ENCODE measurements at regions not wholly inside any gene's neighbourhood (a gene's known extent, or its start where the extent isn't known, plus 50 kb on each side); places are given as distances from the start of the nearest gene placed in this dataset.

DNA sequence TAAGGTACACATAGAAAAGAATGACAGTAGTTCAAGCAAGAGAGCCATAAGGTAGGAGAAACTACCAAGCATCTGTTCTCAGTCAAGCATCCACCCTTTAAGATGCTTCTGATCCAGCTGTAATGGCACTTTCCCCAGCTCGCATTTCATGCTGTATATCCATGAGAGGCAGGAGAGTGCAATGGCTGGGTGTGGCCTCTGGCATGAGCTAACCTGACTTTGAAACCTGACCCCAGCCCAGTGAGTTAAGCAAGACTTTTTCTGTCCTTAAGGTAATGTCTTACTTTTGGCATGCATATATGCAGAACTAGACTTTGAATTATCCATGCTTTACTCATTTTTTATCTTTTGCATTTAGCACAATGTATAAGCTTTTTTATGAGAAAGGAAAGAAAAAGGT is 79.8 kb upstream of the CNTN5 start:
- Histone ChIP-seq H3K36me3 (no peaks in the 10 kb centered on the region), H3K27ac (no peak overlapping the region), H3K9me3 (no peaks in the 10 kb centered on the region), H3K4me1 (no peaks in the 10 kb centered on the region), H3K27me3 (no peaks in the 10 kb centered on the region), H3K4me3 (no peak overlapping the region)
- intact Hi-C loops (cut with DNase I), result no loop called here
- no peak for DNase-seq (ENCODE audit: low spot score in 2 of 2)
- TF ChIP-seq, protein P1, sequence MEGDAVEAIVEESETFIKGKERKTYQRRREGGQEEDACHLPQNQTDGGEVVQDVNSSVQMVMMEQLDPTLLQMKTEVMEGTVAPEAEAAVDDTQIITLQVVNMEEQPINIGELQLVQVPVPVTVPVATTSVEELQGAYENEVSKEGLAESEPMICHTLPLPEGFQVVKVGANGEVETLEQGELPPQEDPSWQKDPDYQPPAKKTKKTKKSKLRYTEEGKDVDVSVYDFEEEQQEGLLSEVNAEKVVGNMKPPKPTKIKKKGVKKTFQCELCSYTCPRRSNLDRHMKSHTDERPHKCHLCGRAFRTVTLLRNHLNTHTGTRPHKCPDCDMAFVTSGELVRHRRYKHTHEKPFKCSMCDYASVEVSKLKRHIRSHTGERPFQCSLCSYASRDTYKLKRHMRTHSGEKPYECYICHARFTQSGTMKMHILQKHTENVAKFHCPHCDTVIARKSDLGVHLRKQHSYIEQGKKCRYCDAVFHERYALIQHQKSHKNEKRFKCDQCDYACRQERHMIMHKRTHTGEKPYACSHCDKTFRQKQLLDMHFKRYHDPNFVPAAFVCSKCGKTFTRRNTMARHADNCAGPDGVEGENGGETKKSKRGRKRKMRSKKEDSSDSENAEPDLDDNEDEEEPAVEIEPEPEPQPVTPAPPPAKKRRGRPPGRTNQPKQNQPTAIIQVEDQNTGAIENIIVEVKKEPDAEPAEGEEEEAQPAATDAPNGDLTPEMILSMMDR (IDR thresholded peaks at IDR 0.05), result no peak

DNA sequence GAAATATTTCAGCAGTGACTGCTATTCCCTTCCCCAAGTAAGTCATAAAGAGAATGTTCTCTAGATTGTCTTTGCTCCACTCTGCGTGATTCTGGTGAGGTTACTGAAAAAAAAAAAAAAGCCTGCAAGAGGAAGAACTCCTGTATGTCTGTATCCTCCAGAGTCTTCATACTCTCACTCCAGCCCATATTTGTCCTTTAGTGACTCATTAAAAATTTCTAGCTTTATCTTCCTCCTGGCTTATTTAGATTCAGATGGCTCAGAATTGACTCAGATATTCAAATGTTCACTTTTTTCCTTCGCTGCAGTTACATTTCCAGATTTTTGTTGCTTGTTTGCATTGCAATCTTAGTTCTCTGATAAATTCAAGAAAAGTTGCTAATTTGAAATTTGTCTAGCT is 76.3 kb upstream of the CNTN5 start:
- no peak for DNase-seq (ENCODE audit: low spot score in 2 of 2)
- TF ChIP-seq, protein P1 (IDR thresholded peaks at IDR 0.05), result no peak
- intact Hi-C loops (cut with DNase I), result no loop called here
- H3K27me3 ChIP-seq, result no peaks in the 10 kb centered on the region
- no peaks in the 10 kb centered on the region for H3K36me3 ChIP-seq
- no peak overlapping the region for H3K4me3 ChIP-seq
- no peak overlapping the region for H3K27ac ChIP-seq
- no peaks in the 10 kb centered on the region for H3K9me3 ChIP-seq
- H3K4me1 ChIP-seq, result no peaks in the 10 kb centered on the region

DNA sequence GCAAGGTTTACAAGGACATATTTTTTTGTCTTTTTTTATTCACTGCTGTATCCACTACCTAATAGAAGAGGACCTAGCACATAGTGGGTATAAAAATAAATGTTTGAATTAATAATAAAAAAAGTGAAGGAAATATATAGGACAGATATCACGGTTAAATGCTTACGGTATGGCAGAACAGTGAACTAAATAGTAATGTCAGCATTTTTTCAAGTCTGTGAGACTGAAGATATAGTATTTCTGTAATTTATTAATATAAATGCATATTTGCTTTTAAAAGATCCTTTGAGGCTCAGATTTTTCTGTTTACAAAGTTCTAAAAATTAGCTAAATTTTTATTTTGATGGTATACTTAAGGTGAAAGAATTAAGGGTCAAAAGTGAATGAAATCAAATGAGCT is 68.6 kb upstream of the CNTN5 start:
- DNase-seq (ENCODE audit: low spot score in 2 of 2), result no peak
- H3K36me3 ChIP-seq, result no peaks in the 10 kb centered on the region
- intact Hi-C loops (cut with DNase I), result no loop called here
- H3K9me3 ChIP-seq, result no peaks in the 10 kb centered on the region
- H3K27ac ChIP-seq, result no peak overlapping the region
- H3K27me3 ChIP-seq, result no peaks in the 10 kb centered on the region
- TF ChIP-seq, protein P1 (IDR thresholded peaks at IDR 0.05), result no peak
- H3K4me3 ChIP-seq, result no peak overlapping the region
- H3K4me1 ChIP-seq, result no peaks in the 10 kb centered on the region

DNA sequence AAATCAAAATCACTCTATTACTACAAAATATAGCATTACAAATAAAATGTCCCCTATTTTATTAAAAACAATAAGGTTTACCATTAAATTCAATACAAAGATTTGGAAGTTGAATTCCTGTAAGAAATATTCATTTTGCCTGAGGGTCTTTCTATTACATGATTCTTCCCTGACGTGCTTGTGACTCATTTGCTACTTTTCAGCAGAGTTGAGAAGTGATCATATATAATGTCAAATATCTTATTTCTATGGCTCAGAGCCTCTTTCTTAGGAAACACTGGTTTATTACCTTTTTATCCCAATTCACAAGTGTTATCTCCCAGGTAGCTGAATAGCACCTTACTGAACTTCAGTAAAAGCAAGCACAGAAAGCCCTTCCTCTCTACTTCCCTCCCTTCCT is 65.2 kb upstream of the CNTN5 start:
- Histone ChIP-seq H3K9me3 (no peaks in the 10 kb centered on the region), H3K27me3 (no peaks in the 10 kb centered on the region), H3K4me3 (no peak overlapping the region), H3K27ac (no peak overlapping the region), H3K4me1 (no peaks in the 10 kb centered on the region), H3K36me3 (no peaks in the 10 kb centered on the region)
- intact Hi-C loops (cut with DNase I), result no loop called here
- TF ChIP-seq, protein P1 (IDR thresholded peaks at IDR 0.05), result no peak
- DNase-seq (ENCODE audit: low spot score in 2 of 2), result no peak

DNA sequence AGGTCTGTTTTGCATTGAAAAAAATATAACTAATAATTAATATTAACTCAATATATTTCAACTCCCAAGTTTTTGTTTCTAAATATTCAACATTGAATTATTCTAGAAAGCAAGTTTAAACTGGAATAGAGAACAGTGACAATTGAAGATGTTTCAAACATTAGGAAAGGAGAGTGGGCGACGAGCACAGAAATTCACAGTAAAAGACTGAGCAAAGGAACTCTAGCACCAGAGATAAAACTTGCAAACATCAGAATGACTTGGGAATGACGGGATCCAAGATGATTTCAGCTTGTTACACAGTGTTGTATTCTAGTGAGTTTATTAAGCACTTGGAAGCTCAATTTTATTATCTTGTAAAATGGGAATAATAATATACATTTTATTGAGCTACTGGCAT is 56.6 kb upstream of the CNTN5 start:
- Histone ChIP-seq H3K36me3 (no peaks in the 10 kb centered on the region), H3K9me3 (no peaks in the 10 kb centered on the region), H3K4me3 (no peak overlapping the region), H3K27me3 (no peaks in the 10 kb centered on the region), H3K27ac (no peak overlapping the region), H3K4me1 (no peaks in the 10 kb centered on the region)
- DNase-seq (ENCODE audit: low spot score in 2 of 2), result no peak
- intact Hi-C loops (cut with DNase I), result no loop called here
- TF ChIP-seq, protein P1 (IDR thresholded peaks at IDR 0.05), result no peak

DNA sequence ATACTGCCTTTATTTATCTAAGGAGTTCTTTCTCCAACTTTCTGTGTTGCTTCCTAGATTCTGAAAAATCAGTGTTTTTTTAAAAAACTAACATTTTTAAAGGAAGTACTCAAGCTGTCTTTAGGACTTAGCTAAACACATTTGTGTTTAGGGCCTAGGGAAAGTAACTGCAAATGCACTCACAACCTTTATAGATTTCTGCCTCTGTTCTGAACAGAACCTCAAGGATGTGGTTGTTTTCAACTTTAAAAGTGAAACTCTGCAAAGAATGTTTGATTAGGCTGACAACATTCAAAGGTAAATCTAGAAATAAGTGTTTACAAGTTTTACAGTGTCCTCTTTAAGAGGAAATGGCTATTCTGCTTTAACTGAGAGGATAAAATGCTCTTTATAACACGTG is 55.4 kb upstream of the CNTN5 start:
- no peaks in the 10 kb centered on the region for H3K4me1 ChIP-seq
- no peak overlapping the region for H3K4me3 ChIP-seq
- TF ChIP-seq, protein P1 (IDR thresholded peaks at IDR 0.05), result no peak
- DNase-seq (ENCODE audit: low spot score in 2 of 2), result no peak
- H3K36me3 ChIP-seq, result no peaks in the 10 kb centered on the region
- intact Hi-C loops (cut with DNase I), result no loop called here
- H3K9me3 ChIP-seq, result no peaks in the 10 kb centered on the region
- H3K27ac ChIP-seq, result no peak overlapping the region
- no peaks in the 10 kb centered on the region for H3K27me3 ChIP-seq

Measured in ascending aorta (tissue), 2 donors.